H1 (cell line): ENCODE measurements at regions not wholly inside any gene's neighbourhood (a gene's known extent, or its start where the extent isn't known, plus 50 kb on each side); places are given as distances from the start of the nearest gene placed in this dataset.

Experiments used
- KDM5A ChIP-seq: fragments of 200-600 bp; IDR thresholded peaks from 2 replicates; pipeline ENCODE4 v1.7.1; 2012; ENCODE audit warnings: mild to moderate bottlenecking, low read length, inconsistent platforms, mixed read lengths
- NRF1 ChIP-seq: IDR thresholded peaks from 2 replicates; pipeline ENCODE4 v1.6.1; 2011; ENCODE audit warnings: mild to moderate bottlenecking, low read depth, low read length, improper control_type of control experiment
- RFX5 ChIP-seq: IDR thresholded peaks from 2 replicates; pipeline ENCODE4 v1.6.1; 2011; ENCODE audit warnings: low read depth, low read length, improper control_type of control experiment, borderline replicate concordance
- SAP30 ChIP-seq: fragments of 300-600 bp; sonication (generic); IDR thresholded peaks from 2 replicates; pipeline ENCODE4 v1.7.1; 2012; ENCODE audit warnings: low read length, moderate library complexity, mild to moderate bottlenecking, inconsistent platforms; ENCODE audit not compliant: insufficient read depth, insufficient replicate concordance
- SP2 ChIP-seq: IDR thresholded peaks from 2 replicates; pipeline ENCODE4 v1.6.1; 2012; ENCODE audit warnings: mild to moderate bottlenecking, low read length, inconsistent platforms

DNA sequence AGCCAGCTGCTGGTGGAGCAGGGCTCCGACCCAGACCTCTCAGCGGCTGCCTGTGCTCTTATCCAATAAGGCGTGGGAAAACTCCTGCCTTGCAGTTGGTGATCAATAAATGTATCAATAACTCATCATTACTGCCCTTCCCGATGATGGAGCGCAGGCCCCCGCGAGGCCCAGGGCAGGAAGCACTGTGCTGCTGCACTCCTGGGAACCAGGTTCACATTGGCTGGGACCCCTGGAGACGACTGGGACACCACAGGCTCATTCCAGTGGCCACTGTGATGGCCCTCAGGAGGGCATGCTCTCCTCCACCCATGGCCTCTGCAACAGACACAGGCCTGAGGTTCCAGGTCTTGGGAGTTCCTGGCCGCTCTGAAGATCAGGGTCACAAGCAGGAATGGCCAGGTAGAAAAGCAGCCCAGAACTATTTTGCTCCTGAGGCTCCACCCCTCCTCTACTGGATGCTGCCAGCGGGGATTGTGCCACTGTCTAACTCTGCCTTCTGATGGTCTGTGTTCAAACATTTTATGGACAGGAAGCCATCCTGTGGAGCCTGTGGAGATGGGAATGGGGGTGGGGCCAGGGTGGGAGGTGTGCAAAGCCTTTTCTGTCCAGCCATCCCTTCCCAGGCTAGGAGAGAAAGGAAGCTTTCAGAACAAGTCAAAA, 287.4 kb upstream of the ZMIZ1 start (continued):
- no peak for TF ChIP-seq SAP30
- no peak for TF ChIP-seq NRF1
- no peak for TF ChIP-seq SP2
- no peak for TF ChIP-seq RFX5
- no peak for TF ChIP-seq KDM5A
